CD4-positive, alpha-beta T cell treated with Interleukin-12 subunit alpha and Interleukin-12 subunit beta, for 1 hour (primary cell): ENCODE measurements at regions not wholly inside any gene's neighbourhood (a gene's known extent, or its start where the extent isn't known, plus 50 kb on each side); places are given as distances from the start of the nearest gene placed in this dataset.

Experiments used
- DNase-seq: peaks from one replicate; pipeline ENCODE4 v3.0.0-alpha.2; 2020

- DNase-seq, result no peak
Observed at GRCh38 chr1:61520401-61520800, 204.5 kb downstream of the TM2D1 start.

DNA sequence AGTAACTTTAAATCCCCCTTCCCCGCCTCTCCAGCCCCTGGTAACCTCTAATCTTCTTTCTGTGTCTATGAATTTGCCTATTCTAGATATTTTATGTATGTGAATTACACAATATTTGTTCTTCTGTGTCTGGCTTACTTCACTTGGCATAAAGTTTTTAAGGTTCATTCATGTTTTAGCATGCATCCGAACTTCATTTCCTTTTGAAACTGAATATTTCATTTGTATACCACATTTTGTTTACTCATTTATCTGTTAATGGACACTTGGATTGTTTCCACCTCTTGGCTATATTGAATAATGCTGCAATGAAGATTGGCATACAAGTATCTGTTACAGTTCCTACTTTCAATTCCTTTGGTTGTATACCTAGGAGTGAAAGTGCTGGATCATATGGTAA, 205.3 kb downstream of the TM2D1 start:
- DNase-seq, result no peak

- no peak for DNase-seq
Observed at GRCh38 chr1:61518670-61519400, 206.1 kb downstream of the TM2D1 start.

GRCh38 chr1:61517345-61517744, 207.6 kb downstream of the TM2D1 start:
- no peak for DNase-seq

DNA sequence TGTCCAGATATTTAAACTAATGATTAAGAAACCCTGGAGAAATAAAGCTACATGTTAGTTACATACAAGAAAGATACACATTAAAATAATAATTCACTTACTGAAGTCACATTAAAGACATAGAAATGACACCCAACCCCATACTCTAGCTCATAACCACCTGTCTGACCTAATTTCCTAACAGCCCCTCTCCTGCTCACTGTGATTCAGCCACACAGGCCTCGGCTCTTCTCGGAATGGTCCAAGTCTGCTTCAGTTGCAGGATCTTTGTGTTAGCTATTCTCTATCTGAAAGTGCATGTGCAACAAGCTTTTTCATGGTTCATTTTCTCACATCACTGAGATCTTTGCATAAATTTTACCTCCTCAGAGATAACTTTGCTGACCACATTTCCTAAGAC, 209.8 kb downstream of the TM2D1 start:
- no peak for DNase-seq
